Left kidney (tissue), 1 donor: ENCODE measurements at regions not wholly inside any gene's neighbourhood (a gene's known extent, or its start where the extent isn't known, plus 50 kb on each side); places are given as distances from the start of the nearest gene placed in this dataset.
"Not testable (repeated sequence)": the region's sequence is repeated elsewhere in the genome, so short reads cannot be mapped to it uniquely, and the experiment has no call there.

ENCODE experiments used
- DNase-seq: peaks from one replicate; pipeline ENCODE4 v3.0.0-alpha.2; 2013

DNA sequence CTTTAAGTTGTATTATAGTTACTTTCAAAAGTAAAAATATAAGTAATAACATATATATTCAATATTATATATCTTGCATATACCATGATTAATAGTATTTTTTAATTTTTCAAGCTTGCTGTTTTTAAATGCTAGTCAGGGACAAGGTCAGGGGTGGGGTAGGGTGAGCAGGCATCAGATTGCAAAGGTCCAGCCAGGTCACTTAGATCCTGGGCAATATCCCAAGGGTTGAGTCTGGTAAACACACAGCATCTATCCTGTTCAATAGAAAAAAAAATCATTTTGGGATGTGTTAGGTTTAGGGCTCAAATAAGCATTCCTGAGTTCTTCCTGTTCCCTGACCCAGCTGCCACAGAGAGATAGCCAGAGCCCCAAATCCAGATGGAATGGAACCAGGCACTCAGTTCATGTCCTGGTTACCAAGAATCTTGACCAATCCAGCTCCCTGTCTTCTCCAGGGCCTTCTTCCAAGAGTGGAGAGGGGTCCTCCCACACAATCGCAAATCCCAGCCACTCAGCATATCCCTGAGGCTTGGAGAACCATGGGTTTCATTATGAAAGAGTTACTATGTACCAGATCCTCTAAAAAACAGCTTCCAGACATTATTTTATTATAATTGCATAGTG lies 134.9 kb upstream of the TOP1 start:
- no peak for DNase-seq

GRCh38 chr20:40894237-40894630 lies 134.4 kb upstream of the TOP1 start:
- DNase-seq = no peak

- peak; percentile 20 for DNase-seq
Measured at GRCh38 chr20:40895182-40895581, 133.4 kb upstream of the TOP1 start.

DNA sequence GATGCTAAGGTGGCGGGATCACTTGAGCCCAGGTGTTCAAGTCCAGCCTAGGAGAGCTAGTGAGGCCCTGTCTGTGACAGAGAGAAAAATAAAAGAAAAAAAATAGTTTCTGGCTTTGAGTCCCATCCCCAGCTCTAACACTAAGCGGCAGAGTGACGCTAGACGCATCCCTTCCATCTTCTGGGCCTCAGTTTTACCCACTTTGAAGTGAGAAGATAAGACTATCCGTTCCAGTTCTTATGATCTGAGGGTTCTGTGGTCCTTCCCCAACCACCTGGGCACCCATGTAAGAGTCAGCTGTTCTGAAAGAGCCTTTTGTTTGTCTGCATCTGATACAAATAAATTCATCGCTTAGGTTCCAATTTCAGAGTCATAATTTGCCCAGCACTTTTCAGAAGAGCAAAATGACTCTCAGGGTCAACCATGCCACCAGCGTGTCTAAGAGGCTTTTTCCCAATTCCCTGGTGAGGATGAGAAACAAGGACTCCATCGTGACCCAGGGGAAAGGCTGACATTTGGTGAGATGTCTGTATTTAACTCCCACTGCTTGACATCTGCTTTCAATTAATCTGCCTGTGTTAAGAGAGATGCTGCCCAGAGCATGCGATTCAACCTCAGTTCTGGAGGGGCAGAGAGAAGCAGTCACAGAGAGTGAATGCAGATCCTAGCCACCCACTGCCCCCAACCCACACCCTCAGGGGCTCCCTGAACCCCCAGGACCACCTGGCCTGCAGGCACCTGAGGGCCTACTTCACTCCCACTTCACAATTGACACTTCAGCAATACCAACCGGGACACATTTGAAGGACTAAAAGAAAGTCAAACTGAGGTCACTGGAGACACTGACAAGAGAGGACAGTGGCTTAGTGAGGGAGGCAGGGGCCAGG lies 131.6 kb upstream of the TOP1 start:
- DNase-seq = no peak

- DNase-seq = no peak
Measured at GRCh38 chr20:40899344-40899743, 129.3 kb upstream of the TOP1 start.

DNA sequence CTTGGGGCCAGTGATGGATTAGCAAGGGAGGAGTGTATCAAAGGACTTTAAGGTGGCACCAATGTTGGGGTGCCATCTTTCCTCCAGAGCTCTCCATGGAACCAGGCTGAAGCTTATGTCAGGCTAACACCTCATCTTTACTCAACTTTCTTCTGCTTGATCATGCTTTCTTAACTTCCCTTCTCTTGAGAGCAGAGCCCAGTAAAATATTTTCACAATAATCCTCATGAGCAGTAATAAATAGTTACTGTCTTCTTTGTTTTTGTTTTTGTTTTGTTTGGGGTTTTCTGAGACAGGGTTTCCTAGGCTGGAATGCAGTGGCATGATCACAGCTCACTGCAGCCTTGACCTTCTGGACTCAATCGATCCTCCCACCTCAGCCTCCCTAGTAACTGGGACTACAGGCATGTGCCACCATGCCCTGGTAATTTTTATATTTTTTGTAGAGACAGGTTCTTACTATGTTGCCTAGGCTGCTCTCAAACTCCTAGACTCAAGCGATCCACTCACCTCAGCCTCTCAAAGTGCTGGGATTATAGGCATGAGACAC lies 127.9 kb upstream of the TOP1 start:
- no peak for DNase-seq

DNA sequence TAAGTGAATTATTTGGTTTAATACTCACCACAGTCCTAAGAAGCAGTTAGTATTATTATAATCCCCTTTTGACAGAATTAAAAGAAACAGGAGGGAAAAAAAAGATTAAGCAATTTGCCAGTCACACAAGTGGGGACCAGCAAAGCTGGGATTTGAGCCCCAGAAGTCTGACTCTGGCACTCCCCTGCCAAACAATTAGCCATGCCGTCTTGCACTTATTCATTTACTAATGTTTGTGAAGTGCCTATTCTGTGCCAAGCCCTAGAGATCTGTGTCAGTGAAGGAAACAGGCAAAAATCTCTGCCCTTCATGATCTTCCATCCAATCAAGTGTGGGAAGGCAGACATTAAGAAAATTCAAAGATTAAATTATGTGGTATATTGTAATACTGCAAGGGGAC lies 126.0 kb upstream of the TOP1 start:
- no peak for DNase-seq

DNA sequence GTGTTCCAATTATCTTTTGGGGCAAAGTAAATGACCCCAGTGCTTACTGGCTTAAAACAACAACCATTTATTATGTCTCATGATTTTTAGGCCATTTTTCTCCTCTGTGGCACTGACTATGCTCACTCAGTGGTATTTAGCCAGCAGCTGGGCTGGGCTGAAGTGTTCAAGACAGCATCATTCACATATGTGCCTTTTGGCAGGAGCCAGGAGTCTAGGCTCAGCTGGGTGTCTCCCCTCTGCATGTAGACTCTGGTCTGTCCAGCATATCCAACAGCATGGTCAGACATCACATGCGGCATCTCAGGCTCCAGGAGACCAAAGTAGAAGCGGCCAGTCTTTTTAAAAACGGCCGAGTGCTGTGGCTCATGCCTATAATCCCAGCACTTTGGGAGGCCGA lies 120.3 kb upstream of the TOP1 start:
- no peak for DNase-seq

DNA sequence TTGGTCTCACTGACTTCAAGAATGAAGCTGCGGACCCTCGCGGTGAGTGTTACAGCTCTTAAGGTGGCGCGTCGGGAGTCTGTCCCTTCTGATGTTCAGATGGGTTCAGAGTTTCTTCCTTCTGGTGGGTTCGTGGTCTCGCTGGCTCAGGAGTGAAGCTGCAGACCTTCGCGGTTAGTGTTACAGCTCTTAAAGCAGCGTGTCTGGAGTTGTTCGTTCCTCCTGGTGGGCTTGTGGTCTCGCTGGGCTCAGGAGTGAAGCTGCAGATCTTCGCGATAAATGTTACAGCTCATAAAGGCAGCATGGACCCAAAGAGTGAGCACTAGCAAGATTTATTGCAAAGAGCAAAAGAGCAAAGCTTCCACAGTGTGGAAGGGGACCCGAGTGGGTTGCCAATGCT lies 119.1 kb upstream of the TOP1 start:
- DNase-seq = not testable (repeated sequence)

DNA sequence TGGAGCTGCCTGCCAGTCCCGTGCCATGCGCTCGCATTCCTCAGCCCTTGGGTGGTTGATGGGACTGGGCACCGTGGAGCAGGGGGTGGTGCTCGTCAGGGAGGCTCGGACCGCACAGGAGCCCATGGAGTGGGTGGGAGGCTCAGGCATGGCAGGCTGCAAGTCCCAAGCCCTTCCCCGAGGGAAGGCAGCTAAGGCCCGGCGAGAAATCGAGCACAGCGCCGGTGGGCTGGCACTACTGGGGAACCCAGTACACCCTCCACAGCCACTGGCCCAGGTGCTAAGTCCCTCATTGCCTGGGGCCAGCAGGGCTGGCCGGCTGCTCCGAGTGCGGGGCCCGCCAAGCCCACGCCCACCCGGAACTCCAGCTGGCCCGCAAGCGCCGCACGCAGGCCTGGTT lies 118.2 kb upstream of the TOP1 start:
- DNase-seq = not testable (repeated sequence)

GRCh38 chr20:40911152-40911551 lies 117.5 kb upstream of the TOP1 start:
- DNase-seq = not testable (repeated sequence)

- DNase-seq = no peak
Measured at GRCh38 chr20:40913224-40914185, 115.1 kb upstream of the TOP1 start.

- no peak for DNase-seq
Measured at GRCh38 chr20:40915756-40916155, 112.9 kb upstream of the TOP1 start.

DNA sequence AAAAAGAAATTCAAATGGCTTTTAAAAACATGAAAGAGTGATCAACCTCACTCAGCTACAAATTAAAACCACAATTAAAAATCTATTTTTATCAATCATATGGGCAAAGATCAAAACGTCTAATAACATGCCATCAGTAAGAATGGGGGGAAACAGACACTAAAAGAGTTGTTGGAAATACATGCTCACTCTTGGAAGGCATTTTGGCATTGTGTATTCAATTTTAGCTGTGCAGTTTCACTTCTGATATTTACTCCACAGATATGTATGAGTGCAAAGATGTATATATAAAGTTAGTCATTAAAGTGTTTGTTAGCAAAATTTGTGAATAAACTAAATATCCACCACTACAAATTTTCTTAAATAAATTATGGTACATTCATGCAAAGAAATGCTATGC lies 112.3 kb upstream of the TOP1 start:
- no peak for DNase-seq

- no peak for DNase-seq
Measured at GRCh38 chr20:40920291-40920690, 108.3 kb upstream of the TOP1 start.

- no peak for DNase-seq
Measured at GRCh38 chr20:40922865-40923264, 105.8 kb upstream of the TOP1 start.

- DNase-seq = no peak
Measured at GRCh38 chr20:40925829-40926510, 102.7 kb upstream of the TOP1 start.

DNA sequence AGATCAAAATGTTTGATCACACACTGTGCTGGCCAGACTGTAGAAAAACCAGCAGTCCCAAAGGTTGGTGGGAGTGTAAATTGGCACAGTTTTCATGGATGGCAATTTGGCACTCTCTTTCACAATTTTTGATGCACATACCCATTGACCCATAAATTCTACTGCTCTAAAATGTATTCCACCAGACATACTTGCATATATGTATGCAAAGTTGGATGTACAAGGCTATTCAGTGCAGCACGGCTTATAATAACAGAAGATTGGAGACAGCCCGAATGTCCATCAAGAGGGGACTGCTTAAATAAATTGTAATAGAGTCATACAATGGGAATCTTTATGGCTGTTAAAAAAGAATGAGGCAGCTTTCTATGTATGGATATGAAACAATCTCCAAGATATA lies 101.7 kb upstream of the TOP1 start:
- DNase-seq = no peak

DNA sequence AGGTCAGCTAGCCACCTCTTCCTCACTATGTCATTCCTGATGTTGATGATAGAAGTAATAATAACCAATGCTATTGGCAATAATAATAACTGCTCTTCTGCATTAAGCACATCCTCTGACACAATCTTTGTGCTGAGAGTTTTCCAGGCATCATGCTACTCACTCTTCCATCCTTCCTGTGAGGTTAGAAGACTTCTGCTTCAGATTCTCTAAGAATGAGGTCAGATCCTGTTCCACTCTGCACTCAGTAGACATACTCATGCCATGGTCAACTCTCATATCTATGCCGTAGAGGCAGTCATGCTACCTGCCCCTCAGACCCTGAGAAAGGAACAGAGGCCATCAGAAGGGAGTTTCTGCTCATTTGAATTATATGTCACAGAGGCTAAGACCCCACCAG lies 98.1 kb upstream of the TOP1 start:
- DNase-seq = no peak

GRCh38 chr20:40931410-40932044 lies 97.1 kb upstream of the TOP1 start:
- no peak for DNase-seq

DNA sequence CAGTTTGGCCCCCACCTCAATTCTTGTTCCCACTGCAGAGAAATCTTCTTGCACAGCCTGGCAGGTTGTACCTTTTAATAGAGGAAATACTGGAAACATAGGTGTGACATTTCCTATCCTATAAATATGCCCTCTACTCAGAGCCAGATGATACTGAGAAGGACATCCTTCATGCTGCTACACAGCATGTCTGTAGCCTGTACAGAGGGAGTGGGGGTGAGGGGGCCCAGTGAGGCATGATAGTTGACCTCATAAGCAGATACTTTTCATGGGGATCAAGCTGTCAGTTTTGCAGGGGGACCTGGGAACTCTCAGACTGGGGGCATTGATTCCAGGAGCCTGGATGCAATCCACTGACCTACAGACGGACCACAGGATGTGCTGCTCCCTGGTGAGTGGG lies 96.2 kb upstream of the TOP1 start:
- no peak for DNase-seq
